HG02840 (cell line): ENCODE measurements at regions not wholly inside any gene's neighbourhood (a gene's known extent, or its start where the extent isn't known, plus 50 kb on each side); places are given as distances from the start of the nearest gene placed in this dataset.

Experiments used
- ATAC-seq: cut with Tn5 transposase; IDR thresholded peaks from one replicate; pipeline ENCODE4 v1.9.1; 2021; ENCODE audit warnings: mild to moderate bottlenecking, moderate library complexity, moderate number of reproducible peaks; ENCODE audit not compliant: unreplicated experiment, low FRiP score

- ATAC-seq = no peak
These were observed 955.7 kb downstream of the TUSC7 start for GRCh38 chr3:117665296-117665695.

DNA sequence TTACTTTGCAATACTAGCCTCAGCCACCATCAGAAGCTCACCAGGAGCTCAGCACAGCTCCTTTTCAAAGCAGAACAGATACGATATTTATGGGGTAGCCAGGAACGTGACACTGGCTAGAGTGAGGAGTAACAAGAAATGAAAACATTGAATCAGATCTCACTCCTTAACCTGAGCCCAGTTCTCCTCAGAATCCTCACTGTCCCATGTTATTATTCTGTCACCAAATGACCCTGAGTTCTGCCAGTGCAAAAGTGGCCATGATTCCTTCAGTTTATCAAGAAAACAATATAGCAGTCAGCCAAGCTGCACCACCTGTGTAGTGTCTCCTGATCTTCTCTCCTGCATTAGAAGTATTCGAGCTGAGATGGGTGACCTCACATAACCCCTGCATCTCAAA is 956.7 kb downstream of the TUSC7 start:
- ATAC-seq = no peak

DNA sequence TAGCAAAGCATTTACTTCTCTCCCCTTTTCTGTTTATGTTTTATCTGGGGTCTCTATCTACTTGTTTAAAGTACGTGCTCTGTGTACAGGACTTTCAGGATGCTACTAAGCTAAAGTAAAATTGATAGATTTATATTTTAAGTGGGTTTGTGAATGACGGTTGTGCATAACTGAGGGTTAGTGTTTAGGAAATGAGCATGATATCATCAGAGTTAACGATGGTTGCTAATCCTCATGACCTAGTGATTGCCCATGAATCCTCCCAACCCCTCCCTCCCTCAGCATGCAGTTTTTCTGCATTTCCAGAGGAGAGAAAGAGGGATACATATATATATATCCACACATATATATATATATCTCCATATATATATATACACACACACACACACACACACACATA is 957.2 kb downstream of the TUSC7 start:
- ATAC-seq = no peak

DNA sequence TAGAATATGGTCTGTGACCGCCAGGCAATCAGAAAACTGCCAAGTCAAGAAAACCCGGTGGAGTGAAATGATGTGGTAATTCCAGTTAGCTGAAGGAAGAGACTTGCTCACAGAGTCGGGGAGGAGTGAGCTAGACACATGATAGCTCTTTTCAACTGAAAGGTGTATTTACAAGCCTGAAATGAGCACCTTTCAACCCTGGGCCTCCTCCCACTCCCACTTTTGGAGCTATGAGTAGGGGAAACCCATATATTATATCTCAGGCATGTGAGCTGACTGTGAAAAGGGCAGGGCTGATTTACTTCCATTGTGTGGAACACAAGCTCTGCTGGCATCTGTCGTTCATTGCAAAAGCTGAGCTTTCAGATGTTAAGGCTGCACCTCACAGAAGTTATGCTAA is 960.2 kb downstream of the TUSC7 start:
- ATAC-seq = no peak

- ATAC-seq = no peak
These were observed 962.2 kb downstream of the TUSC7 start for GRCh38 chr3:117671722-117672318.

DNA sequence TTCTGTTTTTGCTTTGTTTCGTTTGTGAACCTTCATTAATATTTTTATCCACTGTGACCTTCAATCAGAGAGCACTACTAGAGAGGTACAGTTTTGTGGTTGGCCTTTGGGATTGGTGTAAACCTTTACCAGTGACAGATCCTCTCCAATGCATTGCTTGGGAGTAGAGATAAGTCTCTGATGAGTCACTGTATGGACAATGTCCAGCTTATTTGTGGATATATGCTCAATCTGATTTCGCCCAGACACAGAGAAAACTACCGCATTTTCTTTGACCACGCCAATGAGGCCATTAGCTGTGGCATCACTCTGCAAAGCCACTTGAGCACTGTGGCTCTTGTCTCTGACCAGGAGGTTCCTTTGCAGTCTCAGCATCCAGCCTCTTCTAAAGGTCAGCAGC is 964.7 kb downstream of the TUSC7 start:
- ATAC-seq = no peak

- no peak for ATAC-seq
These were observed 972.0 kb downstream of the TUSC7 start for GRCh38 chr3:117681619-117682018.

DNA sequence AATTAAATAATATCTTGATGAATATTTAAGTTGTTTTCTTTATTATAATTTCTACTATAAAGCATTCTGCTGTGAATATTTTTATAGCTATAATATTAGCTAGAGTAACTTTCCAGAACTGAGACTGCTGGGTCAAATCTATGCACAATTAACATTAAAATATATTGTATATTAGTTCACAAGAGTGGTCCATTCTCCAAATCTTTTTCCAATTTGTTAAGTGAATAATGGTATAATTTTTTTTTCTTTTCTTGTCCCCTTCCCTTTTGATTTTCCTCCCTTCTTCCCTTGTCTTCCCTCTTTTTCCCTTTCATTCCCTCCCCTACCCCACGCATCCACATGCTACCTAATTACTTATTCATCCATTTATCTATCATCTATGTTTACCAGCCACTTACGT is 977.5 kb downstream of the TUSC7 start:
- no peak for ATAC-seq

DNA sequence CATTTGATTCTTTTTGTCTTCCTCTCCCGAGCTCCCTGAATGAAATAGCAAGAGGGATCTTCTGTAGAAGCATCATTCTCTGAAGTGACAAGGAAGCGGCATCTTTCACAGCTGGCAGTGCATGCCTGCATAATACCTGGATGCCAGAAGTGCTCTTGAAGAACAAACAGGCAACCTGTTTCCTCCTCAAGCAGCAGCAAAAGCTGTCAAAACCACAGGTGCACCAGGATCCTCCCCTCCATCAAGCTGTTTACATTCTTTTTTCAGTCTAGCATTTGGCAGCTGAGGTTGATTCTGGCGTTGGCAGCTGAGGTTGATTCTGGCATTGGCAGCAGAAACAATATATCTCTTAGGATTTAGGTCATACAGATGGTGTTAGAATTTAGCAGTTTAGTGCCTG is 979.0 kb downstream of the TUSC7 start:
- ATAC-seq = no peak

- ATAC-seq = no peak
These were observed 981.9 kb downstream of the TUSC7 start for GRCh38 chr3:117691526-117691925.

DNA sequence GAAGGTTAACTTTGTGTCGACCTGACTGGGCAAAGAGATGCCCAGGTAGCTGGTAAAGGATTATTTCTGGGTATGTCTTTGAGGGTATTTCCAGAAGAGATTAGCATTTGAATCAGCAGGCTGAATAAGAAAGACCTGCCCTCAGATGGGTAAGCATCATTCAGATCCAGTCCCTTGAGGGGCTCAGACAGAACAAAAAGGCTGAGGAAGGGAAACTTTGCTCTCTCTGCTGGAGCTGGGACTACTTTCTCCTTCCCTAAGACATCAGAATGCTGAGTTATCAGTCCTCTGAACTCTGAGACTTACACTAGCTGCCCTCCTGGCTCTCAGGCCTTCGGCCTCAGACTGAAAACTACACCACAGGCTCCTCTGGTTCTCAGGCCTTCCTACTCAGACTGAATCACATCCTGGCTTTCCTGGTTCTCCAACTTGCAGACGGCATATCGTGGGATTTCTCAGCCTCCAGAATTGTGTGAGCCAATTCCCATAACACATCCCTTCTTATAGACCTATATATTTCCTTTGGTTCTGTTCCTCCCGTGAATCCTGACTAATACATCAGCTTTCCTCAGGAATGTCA is 982.9 kb downstream of the TUSC7 start:
- ATAC-seq = no peak

DNA sequence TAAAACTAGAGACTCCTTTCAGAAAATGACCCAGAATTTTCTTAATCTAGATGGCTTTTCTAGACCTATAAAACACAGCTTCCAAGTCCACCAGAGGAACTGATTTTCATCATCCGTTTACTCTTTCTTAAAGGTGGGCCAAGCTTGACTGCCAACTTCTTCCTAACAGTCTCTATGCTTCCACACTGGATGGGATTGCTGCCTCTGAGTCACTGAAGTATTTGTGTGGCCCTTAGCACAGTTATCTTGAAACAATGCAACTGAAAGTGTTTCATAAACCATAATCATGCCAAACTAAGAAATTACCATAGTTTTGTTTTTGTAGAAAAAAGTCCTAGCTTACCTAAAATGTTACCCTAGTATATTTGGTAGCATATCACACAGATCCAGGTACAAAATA is 985.7 kb downstream of the TUSC7 start:
- ATAC-seq = no peak

GRCh38 chr3:117695871-117696645 is 986.5 kb downstream of the TUSC7 start:
- no peak for ATAC-seq

DNA sequence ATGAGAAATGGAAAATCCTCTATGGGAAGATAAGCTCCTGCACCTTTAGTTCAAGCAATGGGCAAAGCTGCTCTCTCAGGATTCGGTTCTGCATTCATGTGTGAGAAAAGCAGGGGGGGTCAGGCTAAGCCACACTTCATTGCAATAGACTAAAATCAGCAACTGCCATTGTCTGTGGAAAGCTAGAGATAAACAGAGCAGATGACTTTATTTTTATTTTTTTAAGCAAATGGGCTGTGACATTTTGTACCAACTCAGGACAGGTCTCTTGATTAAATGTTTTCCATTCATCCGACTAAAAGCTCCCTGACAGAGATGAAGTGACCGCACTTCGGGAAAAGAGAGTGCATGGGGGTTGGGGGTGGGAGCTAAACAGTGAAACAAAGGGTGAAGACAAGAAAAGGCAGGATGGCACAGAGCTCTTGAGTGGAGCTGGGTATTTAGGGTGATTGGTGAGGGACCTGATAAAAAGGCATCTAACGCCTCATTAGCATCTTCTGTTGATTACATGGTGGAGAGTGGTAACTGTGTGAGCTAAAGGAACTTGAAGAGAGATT is 987.4 kb downstream of the TUSC7 start:
- no peak for ATAC-seq

- no peak for ATAC-seq
These were observed 989.5 kb downstream of the TUSC7 start for GRCh38 chr3:117699058-117699457.

DNA sequence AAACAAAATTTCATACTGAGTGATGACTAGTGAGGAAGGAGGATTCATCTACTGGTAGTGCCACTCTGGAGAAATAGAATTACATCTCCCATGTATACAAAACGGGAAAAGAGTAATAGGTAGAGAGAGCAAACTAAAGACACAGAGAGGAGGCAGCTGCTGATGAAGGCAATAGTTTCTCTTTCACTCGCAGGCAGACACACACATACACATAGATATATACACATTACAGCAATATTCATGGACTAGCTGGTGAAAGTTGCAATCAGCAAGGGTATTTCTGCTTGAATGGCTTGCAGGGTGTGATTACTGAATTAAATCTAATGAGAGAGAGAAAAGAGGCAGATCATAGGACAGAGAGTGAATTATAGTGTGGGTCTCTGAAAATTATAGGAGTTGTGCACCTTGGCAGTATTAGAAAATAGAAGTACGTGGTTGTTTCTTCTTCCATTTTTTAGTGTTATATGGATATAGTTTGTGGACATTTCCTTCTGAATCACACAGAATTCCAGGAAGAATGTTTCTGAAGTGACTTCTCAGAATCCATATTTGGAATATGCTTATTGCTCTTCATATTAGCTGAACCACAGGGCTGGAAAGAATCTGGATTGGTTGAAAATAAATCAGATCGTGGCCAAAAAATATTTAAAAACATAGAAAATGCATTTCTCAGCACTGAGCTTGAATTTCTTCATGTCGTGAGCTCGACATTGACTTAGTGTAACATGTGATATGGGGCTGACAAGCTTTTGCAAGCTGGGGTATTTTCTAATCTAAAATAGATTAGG is 991.2 kb downstream of the TUSC7 start:
- no peak for ATAC-seq

- no peak for ATAC-seq
These were observed 995.4 kb downstream of the TUSC7 start for GRCh38 chr3:117705011-117705410.

GRCh38 chr3:117706037-117706436 is 996.5 kb downstream of the TUSC7 start:
- ATAC-seq = no peak

DNA sequence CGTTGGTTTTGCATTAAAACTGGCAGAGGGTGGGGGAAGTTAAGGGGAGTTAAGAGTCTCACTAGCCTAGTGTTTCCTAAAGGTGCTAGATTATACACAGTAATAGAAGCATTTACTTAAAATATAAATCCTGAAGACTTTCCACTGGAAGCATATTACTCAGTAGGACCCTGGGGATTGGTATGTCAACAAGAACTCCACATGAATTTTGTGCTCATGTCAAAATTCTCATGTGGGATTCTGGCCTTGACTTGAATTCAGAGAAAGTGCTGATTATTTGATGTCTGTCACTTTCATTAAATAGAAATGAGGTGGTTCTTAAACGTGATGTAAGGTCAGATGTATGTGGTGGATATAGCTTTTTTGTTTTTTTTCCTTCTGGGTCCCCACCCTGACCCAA is 997.2 kb downstream of the TUSC7 start:
- no peak for ATAC-seq

DNA sequence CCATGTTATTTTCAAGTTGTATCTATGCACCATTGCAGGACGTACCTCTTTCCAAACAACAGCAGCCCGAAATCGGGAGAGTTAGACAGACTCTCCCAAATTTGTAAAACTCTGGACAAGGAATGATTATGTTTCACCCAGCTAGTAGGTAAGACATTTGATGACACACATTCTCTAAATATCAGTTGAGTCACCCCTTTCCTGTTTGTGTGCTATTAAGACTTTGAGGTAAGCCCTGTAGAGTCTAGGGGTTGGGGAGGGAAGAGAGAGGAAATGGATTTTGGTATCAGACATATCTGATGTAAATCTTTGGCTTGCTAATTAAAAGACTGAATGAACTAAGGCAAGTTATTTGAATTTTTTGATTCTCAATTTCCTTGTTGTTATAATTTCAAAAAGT is 999.0 kb downstream of the TUSC7 start:
- ATAC-seq = no peak

- no peak for ATAC-seq
These were observed 999.5 kb downstream of the TUSC7 start for GRCh38 chr3:117709108-117709507.
